ENCODE measurements at regions not wholly inside any gene's neighbourhood (a gene's known extent, or its start where the extent isn't known, plus 50 kb on each side); places are given as distances from the start of the nearest gene placed in this dataset.

DNA sequence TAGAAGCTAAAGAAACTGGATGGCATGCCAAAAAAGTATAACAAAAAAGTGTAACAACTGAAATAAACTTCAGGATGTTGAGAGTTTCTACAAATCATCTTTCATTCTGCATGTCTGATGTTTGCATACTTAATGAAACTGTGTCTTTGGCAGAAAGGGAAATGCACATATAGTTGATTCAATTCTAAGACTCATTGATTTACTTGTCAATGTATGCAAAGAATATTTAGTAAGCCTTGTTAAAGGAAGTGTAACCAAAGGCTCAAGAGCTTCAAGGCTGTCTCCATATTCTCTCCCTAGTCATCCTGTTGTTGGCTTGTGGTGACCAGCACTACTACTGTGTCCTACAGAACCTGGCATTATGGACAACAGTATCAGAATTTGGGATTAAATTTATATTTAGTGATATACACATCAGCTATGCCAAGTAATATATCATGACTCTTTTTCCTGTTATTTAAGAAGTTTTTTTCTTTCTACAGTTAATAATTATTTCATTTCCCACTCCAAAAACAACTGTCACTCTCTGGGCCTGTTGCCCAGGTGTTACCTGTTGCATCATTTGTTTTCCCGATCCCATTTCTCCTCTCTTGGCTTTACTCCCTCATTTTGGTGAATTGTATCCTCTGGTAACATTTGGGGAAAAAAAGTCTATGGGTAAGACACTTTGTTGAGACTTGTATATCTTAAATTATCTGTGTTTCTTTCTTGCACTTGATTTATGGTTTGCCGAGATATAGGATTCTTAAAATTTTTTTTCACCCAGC is 226.6 kb upstream of the BMPER start:
- Histone ChIP-seq H3K4me3 (replicated peaks in 1 of 3; ENCODE audit: low read depth in 2 of 3, low read length in 3 of 3) (no peak overlapping the region), H3K27me3 (ENCODE audit: control insufficient read depth in 2 of 2, insufficient read depth in 2 of 2, low read length in 2 of 2) (no peaks in the 10 kb centered on the region), H3K36me3 (replicated peaks in 1 of 2; ENCODE audit: control insufficient read depth in 1 of 2, insufficient read depth in 2 of 2, low read length in 2 of 2) (no peaks in the 10 kb centered on the region), H2AFZ (ENCODE audit: insufficient read depth, low read depth, low read length, poor library complexity, severe bottlenecking) (no peak overlapping the region), H3K79me2 (ENCODE audit: insufficient read depth, low read length) (no peaks in the 10 kb centered on the region), H3K4me1 (ENCODE audit: control insufficient read depth in 1 of 2, insufficient read depth in 2 of 2, low read length in 2 of 2) (no peaks in the 10 kb centered on the region), H3K9ac (ENCODE audit: insufficient read depth, low read length, poor library complexity, severe bottlenecking) (no peak overlapping the region), H4K20me1 (ENCODE audit: insufficient read depth, low read length) (no peaks in the 10 kb centered on the region), H3K9me3 (replicated peaks in 1 of 2; ENCODE audit: control insufficient read depth in 1 of 2, insufficient read depth in 1 of 2, low read length in 2 of 2) (peaks cover 4 to 7% of the 10 kb centered on the region in 2 donors), H3K27ac (ENCODE audit: low read depth in 1 of 2, low read length in 2 of 2) (no peak overlapping the region), H3K4me2 (replicated peaks; ENCODE audit: extremely low read depth, low read length, poor library complexity, severe bottlenecking) (no peak overlapping the region)
- WGBS (ENCODE audit: insufficient coverage) = no CpG with 5 or more reads among the region's 2 CpGs
- no peaks in the 10 kb centered on the region for H3K36me3 Mint-ChIP-seq
- TF ChIP-seq, protein P1, sequence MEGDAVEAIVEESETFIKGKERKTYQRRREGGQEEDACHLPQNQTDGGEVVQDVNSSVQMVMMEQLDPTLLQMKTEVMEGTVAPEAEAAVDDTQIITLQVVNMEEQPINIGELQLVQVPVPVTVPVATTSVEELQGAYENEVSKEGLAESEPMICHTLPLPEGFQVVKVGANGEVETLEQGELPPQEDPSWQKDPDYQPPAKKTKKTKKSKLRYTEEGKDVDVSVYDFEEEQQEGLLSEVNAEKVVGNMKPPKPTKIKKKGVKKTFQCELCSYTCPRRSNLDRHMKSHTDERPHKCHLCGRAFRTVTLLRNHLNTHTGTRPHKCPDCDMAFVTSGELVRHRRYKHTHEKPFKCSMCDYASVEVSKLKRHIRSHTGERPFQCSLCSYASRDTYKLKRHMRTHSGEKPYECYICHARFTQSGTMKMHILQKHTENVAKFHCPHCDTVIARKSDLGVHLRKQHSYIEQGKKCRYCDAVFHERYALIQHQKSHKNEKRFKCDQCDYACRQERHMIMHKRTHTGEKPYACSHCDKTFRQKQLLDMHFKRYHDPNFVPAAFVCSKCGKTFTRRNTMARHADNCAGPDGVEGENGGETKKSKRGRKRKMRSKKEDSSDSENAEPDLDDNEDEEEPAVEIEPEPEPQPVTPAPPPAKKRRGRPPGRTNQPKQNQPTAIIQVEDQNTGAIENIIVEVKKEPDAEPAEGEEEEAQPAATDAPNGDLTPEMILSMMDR (IDR thresholded peaks at IDR 0.05) = no peak
- DNase-seq = no peak
- no peaks in the 10 kb centered on the region for H3K27me3 Mint-ChIP-seq (ENCODE audit: low read depth in 3 of 3)
- H3K4me3 Mint-ChIP-seq = no peak overlapping the region
- H3K4me1 Mint-ChIP-seq = no peaks in the 10 kb centered on the region
- H3K9me3 Mint-ChIP-seq = peaks cover 0 to 10% (median 4%) of the 10 kb centered on the region in 7 donors
- no peak overlapping the region for H3K27ac Mint-ChIP-seq
- intact Hi-C loops (cut with micrococcal nuclease) = no loop called here

DNA sequence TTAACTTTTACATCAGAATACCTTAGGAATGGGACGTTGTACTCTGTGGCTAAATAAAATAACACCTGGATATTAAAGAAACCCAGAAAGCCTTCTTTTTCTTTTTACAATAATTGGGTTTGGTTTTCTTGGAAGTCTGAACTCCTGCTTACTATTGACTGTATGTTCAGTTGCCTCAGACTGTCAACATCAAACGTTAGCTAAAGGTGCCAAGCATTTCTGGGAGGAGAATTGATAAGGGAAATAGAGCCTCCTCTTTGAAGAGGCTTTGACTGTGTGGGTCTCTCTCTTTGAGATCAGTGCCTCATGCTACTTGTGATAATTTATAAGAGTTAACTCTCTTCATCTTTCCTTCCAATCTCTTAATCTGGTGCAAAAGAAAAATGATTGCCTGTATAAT is 224.7 kb upstream of the BMPER start:
- no peak overlapping the region for H3K9ac ChIP-seq (ENCODE audit: insufficient read depth, low read length, poor library complexity, severe bottlenecking)
- no peak overlapping the region for H3K4me3 ChIP-seq (replicated peaks in 1 of 3; ENCODE audit: low read depth in 2 of 3, low read length in 3 of 3)
- intact Hi-C loops (cut with micrococcal nuclease) = no loop called here
- Mint-ChIP-seq H3K36me3 (no peaks in the 10 kb centered on the region), H3K4me3 (no peak overlapping the region), H3K4me1 (no peaks in the 10 kb centered on the region), H3K9me3 (peaks cover 2 to 13% (median 6%) of the 10 kb centered on the region in 7 donors), H3K27me3 (ENCODE audit: low read depth in 3 of 3) (no peaks in the 10 kb centered on the region), H3K27ac (no peak overlapping the region)
- H3K4me1 ChIP-seq (ENCODE audit: control insufficient read depth in 1 of 2, insufficient read depth in 2 of 2, low read length in 2 of 2) = no peaks in the 10 kb centered on the region
- H3K27ac ChIP-seq (ENCODE audit: low read depth in 1 of 2, low read length in 2 of 2) = no peak overlapping the region
- TF ChIP-seq, protein P1 (IDR thresholded peaks at IDR 0.05) = no peak
- H4K20me1 ChIP-seq (ENCODE audit: insufficient read depth, low read length) = no peaks in the 10 kb centered on the region
- DNase-seq = no peak
- H3K9me3 ChIP-seq (replicated peaks in 1 of 2; ENCODE audit: control insufficient read depth in 1 of 2, insufficient read depth in 1 of 2, low read length in 2 of 2) = peaks cover 4 to 7% of the 10 kb centered on the region in 2 donors
- H3K36me3 ChIP-seq (replicated peaks in 1 of 2; ENCODE audit: control insufficient read depth in 1 of 2, insufficient read depth in 2 of 2, low read length in 2 of 2) = no peaks in the 10 kb centered on the region
- no peak overlapping the region for H2AFZ ChIP-seq (ENCODE audit: insufficient read depth, low read depth, low read length, poor library complexity, severe bottlenecking)
- no peak overlapping the region for H3K4me2 ChIP-seq (replicated peaks; ENCODE audit: extremely low read depth, low read length, poor library complexity, severe bottlenecking)
- no peaks in the 10 kb centered on the region for H3K79me2 ChIP-seq (ENCODE audit: insufficient read depth, low read length)
- no peaks in the 10 kb centered on the region for H3K27me3 ChIP-seq (ENCODE audit: control insufficient read depth in 2 of 2, insufficient read depth in 2 of 2, low read length in 2 of 2)
- 86% methylated on average over 1 of the region's 2 CpGs for WGBS (ENCODE audit: insufficient coverage)
